Endometrial microvascular endothelial cells (primary cell): ENCODE measurements at regions not wholly inside any gene's neighbourhood (a gene's known extent, or its start where the extent isn't known, plus 50 kb on each side); places are given as distances from the start of the nearest gene placed in this dataset.
"Not testable (repeated sequence)": the region's sequence is repeated elsewhere in the genome, so short reads cannot be mapped to it uniquely, and the experiment has no call there.

Source experiments
- in situ Hi-C: cut with HindIII; loops from 2 replicates; pipeline ENCODE4 v1.10.0; 2017; ENCODE audit warnings: low sequenced_read_pairs, low pct_unique_long_range_greater_than_20kb; ENCODE audit errors: inconsistent ontology term

- in situ Hi-C loops, result no loop called here
Measured at GRCh38 chr20:53743607-53744260, 150.1 kb upstream of the ZNF217 start.

GRCh38 chr20:53742685-53743081, 149.0 kb upstream of the ZNF217 start:
- in situ Hi-C loops, result no loop called here

GRCh38 chr20:53741726-53742028, 148.0 kb upstream of the ZNF217 start:
- in situ Hi-C loops, result no loop called here

GRCh38 chr20:53739799-53740785, 146.5 kb upstream of the ZNF217 start:
- in situ Hi-C loops, result no loop called here

- in situ Hi-C loops, result no loop called here
Measured at GRCh38 chr20:53738945-53739798, 145.5 kb upstream of the ZNF217 start.

- in situ Hi-C loops, result no loop called here
Measured at GRCh38 chr20:53738039-53738944, 144.7 kb upstream of the ZNF217 start.

- in situ Hi-C loops, result no loop called here
Measured at GRCh38 chr20:53737396-53738038, 143.9 kb upstream of the ZNF217 start.

- in situ Hi-C loops, result no loop called here
Measured at GRCh38 chr20:53736757-53737395, 143.2 kb upstream of the ZNF217 start.

- in situ Hi-C loops, result no loop called here
Measured at GRCh38 chr20:53736122-53736756, 142.6 kb upstream of the ZNF217 start.

- in situ Hi-C loops, result no loop called here
Measured at GRCh38 chr20:53735536-53736050, 142.0 kb upstream of the ZNF217 start.

- in situ Hi-C loops, result no loop called here
Measured at GRCh38 chr20:53734006-53734688, 140.5 kb upstream of the ZNF217 start.

- in situ Hi-C loops, result no loop called here
Measured at GRCh38 chr20:53731595-53731994, 138.0 kb upstream of the ZNF217 start.

GRCh38 chr20:53728359-53728758, 134.7 kb upstream of the ZNF217 start:
- in situ Hi-C loops, result no loop called here

GRCh38 chr20:53727239-53727638, 133.6 kb upstream of the ZNF217 start:
- in situ Hi-C loops, result not testable (repeated sequence)

GRCh38 chr20:53725575-53725970, 131.9 kb upstream of the ZNF217 start:
- in situ Hi-C loops, result no loop called here

- in situ Hi-C loops, result no loop called here
Measured at GRCh38 chr20:53723621-53724020, 130.0 kb upstream of the ZNF217 start.
